ENCODE measurements at regions not wholly inside any gene's neighbourhood (a gene's known extent, or its start where the extent isn't known, plus 50 kb on each side); places are given as distances from the start of the nearest gene placed in this dataset.

DNA sequence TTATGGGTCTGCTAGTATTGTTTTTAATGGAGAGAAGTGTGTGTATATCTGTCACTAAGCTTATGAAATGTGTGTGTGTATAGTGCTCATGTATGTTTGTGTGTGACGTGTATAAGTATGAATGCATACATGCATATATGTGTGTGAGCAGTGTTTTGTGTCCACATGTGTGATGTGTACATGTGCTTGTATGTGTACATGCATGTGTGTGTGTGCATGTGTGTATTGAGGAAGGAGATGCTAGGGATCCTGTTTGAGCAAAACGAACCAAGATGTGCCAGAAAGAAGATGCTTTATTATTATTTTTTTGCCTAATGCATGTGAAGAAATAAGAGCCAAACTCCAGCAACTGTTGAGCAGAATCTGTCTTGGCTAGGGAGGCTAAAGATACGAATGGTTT is 301.3 kb upstream of the SKOR2 start:
- FAIRE-seq (no peak), DNase-seq (no peak)
- WGBS, 3 donors, result 68 to 75% (median 68%) methylated on average over 3 of the region's 3 CpGs
- Histone ChIP-seq H3K36me3 (ENCODE audit: control insufficient read depth in 3 of 3, insufficient read depth in 2 of 3, low read depth in 1 of 3, low read length in 3 of 3) (no peaks in the 10 kb centered on the region), H3K9me3 (ENCODE audit: control insufficient read depth in 2 of 2, insufficient read depth in 1 of 2, low read depth in 1 of 2, low read length in 1 of 2) (no peaks in the 10 kb centered on the region), H3K4me1 (ENCODE audit: control insufficient read depth in 3 of 3, insufficient read depth in 2 of 3, low read depth in 1 of 3, low read length in 2 of 3) (no peaks in the 10 kb centered on the region), H3K27ac (ENCODE audit: low read depth in 1 of 3, low read length in 2 of 3) (no peak overlapping the region), H3K27me3 (ENCODE audit: control insufficient read depth in 3 of 3, insufficient read depth in 3 of 3, low read length in 3 of 3) (no peaks in the 10 kb centered on the region), H3K4me3 (ENCODE audit: low read depth in 1 of 3, low read length in 3 of 3) (no peak overlapping the region)

DNA sequence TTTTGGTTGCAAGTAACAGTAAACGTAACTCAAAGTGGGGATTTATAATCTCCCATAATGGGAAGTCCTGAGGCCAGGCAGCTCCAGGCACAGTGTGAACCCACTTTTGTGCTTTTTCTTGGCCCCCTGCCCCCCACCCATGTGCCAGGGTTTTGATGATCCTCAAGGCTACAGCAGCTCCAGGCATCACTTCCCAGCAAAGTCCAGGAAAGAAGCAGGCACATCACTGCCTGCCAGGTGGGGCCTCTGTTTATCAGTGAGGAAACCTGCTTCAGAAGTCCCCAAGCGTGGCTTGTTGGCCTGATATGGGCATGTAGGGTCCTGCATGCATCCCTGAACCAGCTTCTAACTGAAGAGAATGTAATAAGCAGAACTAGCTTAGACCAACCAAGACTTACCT is 299.2 kb upstream of the SKOR2 start:
- FAIRE-seq (no peak), DNase-seq (no peak)
- no peak overlapping the region for H3K4me3 ChIP-seq (ENCODE audit: low read depth in 1 of 3, low read length in 3 of 3)
- 40 to 64% (median 47%) methylated on average over 2 of the region's 2 CpGs for WGBS, 3 donors
- no peak overlapping the region for H3K27ac ChIP-seq (ENCODE audit: low read depth in 1 of 3, low read length in 2 of 3)
- no peaks in the 10 kb centered on the region for H3K4me1 ChIP-seq (ENCODE audit: control insufficient read depth in 3 of 3, insufficient read depth in 2 of 3, low read depth in 1 of 3, low read length in 2 of 3)
- H3K36me3 ChIP-seq (ENCODE audit: control insufficient read depth in 3 of 3, insufficient read depth in 2 of 3, low read depth in 1 of 3, low read length in 3 of 3), result no peaks in the 10 kb centered on the region
- no peaks in the 10 kb centered on the region for H3K9me3 ChIP-seq (ENCODE audit: control insufficient read depth in 2 of 2, insufficient read depth in 1 of 2, low read depth in 1 of 2, low read length in 1 of 2)
- H3K27me3 ChIP-seq (ENCODE audit: control insufficient read depth in 3 of 3, insufficient read depth in 3 of 3, low read length in 3 of 3), result no peaks in the 10 kb centered on the region

DNA sequence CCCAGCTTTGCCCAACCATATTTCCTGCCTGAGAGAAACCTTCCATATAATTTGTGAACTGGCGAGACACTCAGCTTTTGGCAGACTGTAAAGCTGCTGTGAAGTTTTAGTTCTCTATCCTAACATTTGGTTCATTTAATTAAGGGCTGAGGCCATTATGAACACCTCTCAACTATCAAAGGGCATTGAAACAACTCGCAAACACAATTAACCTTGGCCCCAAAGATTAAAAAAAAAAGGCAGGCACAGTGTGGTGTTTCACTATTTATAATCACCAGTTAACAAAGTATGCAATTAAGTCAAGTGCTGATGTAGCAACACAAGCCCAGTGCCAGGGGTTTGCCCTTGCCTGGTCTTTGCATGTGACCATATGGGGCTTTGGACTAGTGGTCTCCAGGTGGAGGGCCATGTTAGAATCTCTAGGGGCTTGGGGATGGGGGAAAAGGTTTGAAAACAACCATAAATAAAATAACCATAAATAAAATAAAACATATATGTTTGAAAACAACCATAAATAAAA is 297.6 kb upstream of the SKOR2 start:
- no peak for FAIRE-seq
- 27 to 53% (median 29%) methylated on average over 2 of the region's 2 CpGs for WGBS, 3 donors
- Histone ChIP-seq H3K9me3 (ENCODE audit: control insufficient read depth in 2 of 2, insufficient read depth in 1 of 2, low read depth in 1 of 2, low read length in 1 of 2) (no peaks in the 10 kb centered on the region), H3K4me1 (ENCODE audit: control insufficient read depth in 3 of 3, insufficient read depth in 2 of 3, low read depth in 1 of 3, low read length in 2 of 3) (no peaks in the 10 kb centered on the region), H3K36me3 (ENCODE audit: control insufficient read depth in 3 of 3, insufficient read depth in 2 of 3, low read depth in 1 of 3, low read length in 3 of 3) (no peaks in the 10 kb centered on the region), H3K27me3 (ENCODE audit: control insufficient read depth in 3 of 3, insufficient read depth in 3 of 3, low read length in 3 of 3) (no peaks in the 10 kb centered on the region), H3K4me3 (ENCODE audit: low read depth in 1 of 3, low read length in 3 of 3) (no peak overlapping the region), H3K27ac (ENCODE audit: low read depth in 1 of 3, low read length in 2 of 3) (no peak overlapping the region)
- no peak for DNase-seq

DNA sequence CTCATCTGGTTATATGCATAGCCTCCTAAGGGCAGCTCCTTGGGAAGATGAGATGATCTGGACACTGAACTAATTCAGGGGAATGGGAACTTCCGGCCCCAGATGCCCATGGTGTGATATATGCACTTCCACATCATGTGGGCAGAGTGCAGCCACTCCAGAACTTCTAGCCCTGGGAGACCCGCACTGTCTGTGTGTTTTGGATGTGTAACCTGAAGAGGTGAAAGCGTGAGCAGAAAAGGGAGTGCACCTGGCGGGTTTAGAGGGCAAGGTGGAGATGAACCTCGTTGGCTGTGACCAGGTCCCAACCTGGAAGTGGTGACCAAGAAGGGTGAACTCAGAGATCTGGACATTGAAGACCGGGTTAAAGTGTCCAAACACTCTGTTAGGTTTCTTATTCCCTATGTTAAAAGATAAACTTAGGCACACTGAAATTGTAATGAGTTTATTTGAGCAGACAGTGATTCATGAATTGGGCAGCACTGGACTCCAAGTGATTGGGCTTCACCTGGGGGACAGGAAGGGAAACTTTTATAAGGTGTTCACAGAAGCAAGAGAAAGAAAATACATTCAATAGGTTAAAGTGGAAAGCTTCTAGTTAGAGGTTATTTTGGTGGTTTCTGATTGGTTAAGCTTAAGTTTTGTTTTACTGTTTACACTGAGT is 296.2 kb upstream of the SKOR2 start:
- DNase-seq, result no peak
- Histone ChIP-seq H3K36me3 (ENCODE audit: control insufficient read depth in 3 of 3, insufficient read depth in 2 of 3, low read depth in 1 of 3, low read length in 3 of 3) (no peaks in the 10 kb centered on the region), H3K4me3 (ENCODE audit: low read depth in 1 of 3, low read length in 3 of 3) (no peak overlapping the region), H3K27me3 (ENCODE audit: control insufficient read depth in 3 of 3, insufficient read depth in 3 of 3, low read length in 3 of 3) (no peaks in the 10 kb centered on the region), H3K27ac (ENCODE audit: low read depth in 1 of 3, low read length in 2 of 3) (no peak overlapping the region), H3K9me3 (ENCODE audit: control insufficient read depth in 2 of 2, insufficient read depth in 1 of 2, low read depth in 1 of 2, low read length in 1 of 2) (no peaks in the 10 kb centered on the region), H3K4me1 (ENCODE audit: control insufficient read depth in 3 of 3, insufficient read depth in 2 of 3, low read depth in 1 of 3, low read length in 2 of 3) (no peaks in the 10 kb centered on the region)
- no peak for FAIRE-seq
- WGBS, 3 donors, result 82 to 84% (median 83%) methylated on average over 6 of the region's 6 CpGs

DNA sequence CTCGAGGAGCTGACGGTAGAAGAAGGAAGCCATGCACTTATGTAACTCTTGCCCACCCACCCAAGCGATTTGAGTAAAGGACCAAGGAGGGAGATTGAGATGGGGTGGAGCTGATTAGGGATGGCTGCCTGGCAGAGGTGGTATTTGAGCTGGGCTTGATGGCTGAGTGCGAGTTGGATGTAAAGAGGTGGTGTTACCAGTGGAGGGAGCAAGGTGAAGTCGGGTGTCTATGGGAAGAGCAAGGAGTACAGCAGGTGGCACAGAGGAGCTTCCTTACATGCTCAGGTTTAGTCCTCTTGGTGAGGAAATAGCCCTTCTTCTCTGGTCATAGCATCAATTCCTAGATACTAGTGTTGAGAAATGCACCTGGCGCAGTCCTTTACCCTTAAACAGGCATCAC is 294.2 kb upstream of the SKOR2 start:
- FAIRE-seq (no peak), DNase-seq (no peak)
- 58 to 66% (median 61%) methylated on average over 6 of the region's 6 CpGs for WGBS, 3 donors
- H3K4me3 ChIP-seq (ENCODE audit: low read depth in 1 of 3, low read length in 3 of 3), result no peak overlapping the region
- no peaks in the 10 kb centered on the region for H3K4me1 ChIP-seq (ENCODE audit: control insufficient read depth in 3 of 3, insufficient read depth in 2 of 3, low read depth in 1 of 3, low read length in 2 of 3)
- no peaks in the 10 kb centered on the region for H3K36me3 ChIP-seq (ENCODE audit: control insufficient read depth in 3 of 3, insufficient read depth in 2 of 3, low read depth in 1 of 3, low read length in 3 of 3)
- no peaks in the 10 kb centered on the region for H3K27me3 ChIP-seq (ENCODE audit: control insufficient read depth in 3 of 3, insufficient read depth in 3 of 3, low read length in 3 of 3)
- no peaks in the 10 kb centered on the region for H3K9me3 ChIP-seq (ENCODE audit: control insufficient read depth in 2 of 2, insufficient read depth in 1 of 2, low read depth in 1 of 2, low read length in 1 of 2)
- H3K27ac ChIP-seq (ENCODE audit: low read depth in 1 of 3, low read length in 2 of 3), result no peak overlapping the region

DNA sequence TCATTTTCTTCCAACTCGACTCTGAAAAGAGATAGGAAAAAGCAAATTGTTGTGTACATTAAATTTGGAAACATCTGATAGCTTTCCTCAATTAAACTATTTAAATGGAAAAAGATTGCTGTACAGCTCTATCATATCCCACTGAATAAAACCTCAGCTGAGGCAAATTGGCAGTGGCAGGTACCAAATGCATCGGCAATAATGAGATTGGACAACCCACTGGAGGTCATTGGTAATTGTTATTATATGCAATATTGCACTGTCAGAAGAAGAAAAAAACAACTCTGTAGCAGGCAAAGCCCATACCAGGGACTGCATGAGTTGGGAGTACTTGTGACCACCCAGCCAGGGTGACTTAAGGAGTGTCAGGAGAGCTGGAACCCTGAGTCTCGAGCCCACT is 291.6 kb upstream of the SKOR2 start:
- DNase-seq, result no peak
- Histone ChIP-seq H3K4me1 (ENCODE audit: control insufficient read depth in 3 of 3, insufficient read depth in 2 of 3, low read depth in 1 of 3, low read length in 2 of 3) (no peaks in the 10 kb centered on the region), H3K4me3 (ENCODE audit: low read depth in 1 of 3, low read length in 3 of 3) (no peak overlapping the region), H3K27ac (ENCODE audit: low read depth in 1 of 3, low read length in 2 of 3) (no peak overlapping the region), H3K36me3 (ENCODE audit: control insufficient read depth in 3 of 3, insufficient read depth in 2 of 3, low read depth in 1 of 3, low read length in 3 of 3) (no peaks in the 10 kb centered on the region), H3K9me3 (ENCODE audit: control insufficient read depth in 2 of 2, insufficient read depth in 1 of 2, low read depth in 1 of 2, low read length in 1 of 2) (no peaks in the 10 kb centered on the region), H3K27me3 (ENCODE audit: control insufficient read depth in 3 of 3, insufficient read depth in 3 of 3, low read length in 3 of 3) (no peaks in the 10 kb centered on the region)
- WGBS, 3 donors, result 62 to 77% (median 75%) methylated on average over 3 of the region's 3 CpGs
- no peak for FAIRE-seq

DNA sequence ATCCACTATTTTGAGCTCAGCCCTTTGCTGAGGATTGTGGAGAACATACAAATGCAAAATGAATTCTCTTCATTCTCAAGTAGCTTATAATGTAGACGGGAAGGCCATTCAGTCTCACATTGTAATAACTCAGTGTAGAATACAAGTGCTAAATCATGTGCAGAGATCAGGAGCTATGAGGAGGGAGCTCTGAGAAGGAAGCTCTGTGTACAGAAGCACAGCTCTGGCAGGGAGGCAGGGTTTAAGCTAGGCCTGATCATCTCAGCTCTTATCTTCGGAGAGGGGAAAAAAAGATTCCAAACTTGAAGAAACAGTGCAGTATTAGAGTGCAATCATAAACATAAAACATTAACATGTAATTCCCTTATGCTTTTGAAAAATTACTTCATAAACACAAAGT is 291.1 kb upstream of the SKOR2 start:
- 46 to 68% (median 62%) methylated on average over 2 of the region's 2 CpGs for whole genome bisulfite sequencing, 3 donors
- H3K27ac ChIP-seq (ENCODE audit: low read depth in 1 of 3, low read length in 2 of 3), result no peak overlapping the region
- no peak for DNase-seq
- no peaks in the 10 kb centered on the region for H3K9me3 ChIP-seq (ENCODE audit: control insufficient read depth in 2 of 2, insufficient read depth in 1 of 2, low read depth in 1 of 2, low read length in 1 of 2)
- H3K4me1 ChIP-seq (ENCODE audit: control insufficient read depth in 3 of 3, insufficient read depth in 2 of 3, low read depth in 1 of 3, low read length in 2 of 3), result no peaks in the 10 kb centered on the region
- H3K36me3 ChIP-seq (ENCODE audit: control insufficient read depth in 3 of 3, insufficient read depth in 2 of 3, low read depth in 1 of 3, low read length in 3 of 3), result no peaks in the 10 kb centered on the region
- no peak overlapping the region for H3K4me3 ChIP-seq (ENCODE audit: low read depth in 1 of 3, low read length in 3 of 3)
- H3K27me3 ChIP-seq (ENCODE audit: control insufficient read depth in 3 of 3, insufficient read depth in 3 of 3, low read length in 3 of 3), result no peaks in the 10 kb centered on the region
- no peak for FAIRE-seq

DNA sequence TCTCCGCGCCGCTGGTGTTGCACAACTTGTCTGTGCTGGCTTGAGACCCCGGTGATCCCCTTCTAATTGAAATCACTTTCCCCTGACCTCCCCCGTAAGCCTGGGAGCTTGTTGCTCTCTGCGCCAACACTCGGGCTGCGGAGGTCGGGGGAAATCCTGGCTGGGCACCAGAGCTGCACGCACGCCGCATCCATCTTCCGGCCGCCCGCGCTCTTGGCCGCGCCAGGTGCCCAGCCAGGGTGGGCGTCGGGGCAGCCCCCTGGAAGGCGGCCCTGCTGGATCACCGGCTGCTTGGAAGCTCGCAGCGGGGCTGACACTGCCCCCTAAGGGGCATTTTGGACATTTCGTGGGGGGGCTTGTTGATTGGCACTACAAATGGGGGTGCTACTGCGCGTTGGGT is 280.3 kb upstream of the SKOR2 start:
- Histone ChIP-seq H3K36me3 (ENCODE audit: control insufficient read depth in 3 of 3, insufficient read depth in 2 of 3, low read depth in 1 of 3, low read length in 3 of 3) (no peaks in the 10 kb centered on the region), H3K4me1 (ENCODE audit: control insufficient read depth in 3 of 3, insufficient read depth in 2 of 3, low read depth in 1 of 3, low read length in 2 of 3) (no peaks in the 10 kb centered on the region), H3K9me3 (ENCODE audit: control insufficient read depth in 2 of 2, insufficient read depth in 1 of 2, low read depth in 1 of 2, low read length in 1 of 2) (no peaks in the 10 kb centered on the region), H3K27ac (ENCODE audit: low read depth in 1 of 3, low read length in 2 of 3) (no peak overlapping the region), H3K27me3 (ENCODE audit: control insufficient read depth in 3 of 3, insufficient read depth in 3 of 3, low read length in 3 of 3) (peaks cover 0 to 21% (median 2%) of the 10 kb centered on the region in 3 donors), H3K4me3 (ENCODE audit: low read depth in 1 of 3, low read length in 3 of 3) (no peak overlapping the region)
- 11 to 34% (median 30%) methylated on average over 27 of the region's 27 CpGs for WGBS, 3 donors
- FAIRE-seq (no peak), DNase-seq (no peak)

DNA sequence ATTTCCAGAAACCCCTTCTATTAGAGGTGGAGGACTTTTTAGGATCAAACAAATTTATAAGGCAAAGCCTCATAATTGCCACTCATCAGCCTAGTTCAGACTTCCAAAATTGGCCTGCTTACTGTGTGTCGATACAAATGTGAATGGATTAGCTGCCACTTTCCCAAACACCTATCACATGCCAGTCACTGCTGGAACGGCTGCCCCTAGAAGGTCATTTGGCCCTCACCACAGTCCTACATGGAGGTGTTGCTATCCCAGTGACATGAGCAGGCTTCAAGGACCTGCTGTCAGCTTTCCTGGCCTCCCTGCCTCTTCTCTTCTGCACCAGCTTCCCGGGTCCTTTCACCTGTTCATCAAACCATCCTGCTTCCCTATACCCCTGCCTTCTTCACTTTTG is 279.2 kb upstream of the SKOR2 start:
- FAIRE-seq, result no peak
- no peaks in the 10 kb centered on the region for H3K4me1 ChIP-seq (ENCODE audit: control insufficient read depth in 3 of 3, insufficient read depth in 2 of 3, low read depth in 1 of 3, low read length in 2 of 3)
- H3K36me3 ChIP-seq (ENCODE audit: control insufficient read depth in 3 of 3, insufficient read depth in 2 of 3, low read depth in 1 of 3, low read length in 3 of 3), result no peaks in the 10 kb centered on the region
- no peaks in the 10 kb centered on the region for H3K9me3 ChIP-seq (ENCODE audit: control insufficient read depth in 2 of 2, insufficient read depth in 1 of 2, low read depth in 1 of 2, low read length in 1 of 2)
- no peak for DNase-seq
- no peak overlapping the region for H3K4me3 ChIP-seq (ENCODE audit: low read depth in 1 of 3, low read length in 3 of 3)
- H3K27ac ChIP-seq (ENCODE audit: low read depth in 1 of 3, low read length in 2 of 3), result no peak overlapping the region
- 84 to 88% (median 85%) methylated on average over 3 of the region's 3 CpGs for WGBS, 3 donors
- peaks cover 0 to 21% (median 2%) of the 10 kb centered on the region in 3 donors for H3K27me3 ChIP-seq (ENCODE audit: control insufficient read depth in 3 of 3, insufficient read depth in 3 of 3, low read length in 3 of 3)
